PFSK-1 (cell line): ENCODE measurements at regions not wholly inside any gene's neighbourhood (a gene's known extent, or its start where the extent isn't known, plus 50 kb on each side); places are given as distances from the start of the nearest gene placed in this dataset.

Source experiments
- FOXP2 ChIP-seq: optimal IDR thresholded peaks from 2 replicates; pipeline ENCODE3; 2011; ENCODE audit warnings: borderline replicate concordance, control low read depth, inconsistent platforms; ENCODE audit not compliant: insufficient read depth; ENCODE audit errors: extremely low read length, extremely low read depth
- POLR2AphosphoS5 ChIP-seq: IDR thresholded peaks from 2 replicates; pipeline ENCODE4 v1.6.1; 2012; ENCODE audit warnings: low read depth, mild to moderate bottlenecking, control low read depth, low read length, moderate library complexity
- SIN3A ChIP-seq: IDR thresholded peaks from 2 replicates; pipeline ENCODE4 v1.6.1; 2012; ENCODE audit warnings: mild to moderate bottlenecking, low read length, moderate library complexity, borderline replicate concordance; ENCODE audit not compliant: insufficient read depth
- TAF1 ChIP-seq: IDR thresholded peaks from 2 replicates; pipeline ENCODE4 v1.6.1; 2012; ENCODE audit warnings: low read length, control low read depth, borderline replicate concordance; ENCODE audit not compliant: insufficient read depth
- TF ChIP-seq, protein P1 (sequence below), 2 experiments: IDR thresholded peaks; 2 replicates each; pipeline versions ENCODE4 v1.6.1 to v1.8.0; 2011 to 2012; ENCODE audit warnings: low read depth in 2 of 2, low read length in 2 of 2, control low read depth in 1 of 2, inconsistent platforms in 1 of 2, mild to moderate bottlenecking in 1 of 2, moderate library complexity in 1 of 2; ENCODE audit not compliant: insufficient read depth in 1 of 2

- no peak for TF ChIP-seq TAF1
- TF ChIP-seq POLR2AphosphoS5, result no peak
- TF ChIP-seq SIN3A, result no peak
- TF ChIP-seq, protein P1, sequence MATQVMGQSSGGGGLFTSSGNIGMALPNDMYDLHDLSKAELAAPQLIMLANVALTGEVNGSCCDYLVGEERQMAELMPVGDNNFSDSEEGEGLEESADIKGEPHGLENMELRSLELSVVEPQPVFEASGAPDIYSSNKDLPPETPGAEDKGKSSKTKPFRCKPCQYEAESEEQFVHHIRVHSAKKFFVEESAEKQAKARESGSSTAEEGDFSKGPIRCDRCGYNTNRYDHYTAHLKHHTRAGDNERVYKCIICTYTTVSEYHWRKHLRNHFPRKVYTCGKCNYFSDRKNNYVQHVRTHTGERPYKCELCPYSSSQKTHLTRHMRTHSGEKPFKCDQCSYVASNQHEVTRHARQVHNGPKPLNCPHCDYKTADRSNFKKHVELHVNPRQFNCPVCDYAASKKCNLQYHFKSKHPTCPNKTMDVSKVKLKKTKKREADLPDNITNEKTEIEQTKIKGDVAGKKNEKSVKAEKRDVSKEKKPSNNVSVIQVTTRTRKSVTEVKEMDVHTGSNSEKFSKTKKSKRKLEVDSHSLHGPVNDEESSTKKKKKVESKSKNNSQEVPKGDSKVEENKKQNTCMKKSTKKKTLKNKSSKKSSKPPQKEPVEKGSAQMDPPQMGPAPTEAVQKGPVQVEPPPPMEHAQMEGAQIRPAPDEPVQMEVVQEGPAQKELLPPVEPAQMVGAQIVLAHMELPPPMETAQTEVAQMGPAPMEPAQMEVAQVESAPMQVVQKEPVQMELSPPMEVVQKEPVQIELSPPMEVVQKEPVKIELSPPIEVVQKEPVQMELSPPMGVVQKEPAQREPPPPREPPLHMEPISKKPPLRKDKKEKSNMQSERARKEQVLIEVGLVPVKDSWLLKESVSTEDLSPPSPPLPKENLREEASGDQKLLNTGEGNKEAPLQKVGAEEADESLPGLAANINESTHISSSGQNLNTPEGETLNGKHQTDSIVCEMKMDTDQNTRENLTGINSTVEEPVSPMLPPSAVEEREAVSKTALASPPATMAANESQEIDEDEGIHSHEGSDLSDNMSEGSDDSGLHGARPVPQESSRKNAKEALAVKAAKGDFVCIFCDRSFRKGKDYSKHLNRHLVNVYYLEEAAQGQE (IDR thresholded peaks at IDR 0.05; ENCODE audit: insufficient read depth in 1 of 2, low read depth in 2 of 2, low read length in 2 of 2), result no peak
- TF ChIP-seq FOXP2, result no peak
These were observed 99.9 kb upstream of the GRIA1 start for GRCh38 chr5:153390569-153390968.
